PFSK-1 (cell line): ENCODE measurements at regions not wholly inside any gene's neighbourhood (a gene's known extent, or its start where the extent isn't known, plus 50 kb on each side); places are given as distances from the start of the nearest gene placed in this dataset.

ENCODE experiments used
- FOXP2 ChIP-seq: optimal IDR thresholded peaks from 2 replicates; pipeline ENCODE3; 2011; ENCODE audit warnings: borderline replicate concordance, control low read depth, inconsistent platforms; ENCODE audit not compliant: insufficient read depth; ENCODE audit errors: extremely low read length, extremely low read depth
- POLR2AphosphoS5 ChIP-seq: IDR thresholded peaks from 2 replicates; pipeline ENCODE4 v1.6.1; 2012; ENCODE audit warnings: low read depth, mild to moderate bottlenecking, control low read depth, low read length, moderate library complexity
- SIN3A ChIP-seq: IDR thresholded peaks from 2 replicates; pipeline ENCODE4 v1.6.1; 2012; ENCODE audit warnings: mild to moderate bottlenecking, low read length, moderate library complexity, borderline replicate concordance; ENCODE audit not compliant: insufficient read depth
- TAF1 ChIP-seq: IDR thresholded peaks from 2 replicates; pipeline ENCODE4 v1.6.1; 2012; ENCODE audit warnings: low read length, control low read depth, borderline replicate concordance; ENCODE audit not compliant: insufficient read depth
- TF ChIP-seq, protein P1 (sequence below), 2 experiments: IDR thresholded peaks; 2 replicates each; pipeline versions ENCODE4 v1.6.1 to v1.8.0; 2011 to 2012; ENCODE audit warnings: low read depth in 2 of 2, low read length in 2 of 2, control low read depth in 1 of 2, inconsistent platforms in 1 of 2, mild to moderate bottlenecking in 1 of 2, moderate library complexity in 1 of 2; ENCODE audit not compliant: insufficient read depth in 1 of 2

DNA sequence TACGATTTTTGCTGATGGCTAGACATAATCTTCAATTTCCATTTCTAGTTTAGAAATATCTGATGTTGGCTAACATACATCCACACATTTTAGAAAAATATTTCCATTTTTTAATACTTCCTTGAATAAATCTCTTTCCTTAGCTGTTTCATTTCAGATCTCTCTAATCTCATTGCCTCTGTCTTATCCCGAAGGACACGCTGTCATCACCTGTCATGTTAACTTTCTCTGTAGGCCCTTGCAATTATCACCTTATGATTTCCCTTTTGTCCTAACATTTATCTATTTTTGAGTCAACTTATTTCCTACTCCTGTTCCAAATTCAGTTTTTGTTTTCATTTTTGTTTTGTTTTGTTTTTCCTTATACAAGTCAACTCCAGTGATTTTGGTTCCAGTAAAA is 173.1 kb upstream of the POM121L12 start:
- TF ChIP-seq SIN3A = no peak
- TF ChIP-seq POLR2AphosphoS5 = no peak
- no peak for TF ChIP-seq FOXP2
- no peak for TF ChIP-seq TAF1
- TF ChIP-seq, protein P1, sequence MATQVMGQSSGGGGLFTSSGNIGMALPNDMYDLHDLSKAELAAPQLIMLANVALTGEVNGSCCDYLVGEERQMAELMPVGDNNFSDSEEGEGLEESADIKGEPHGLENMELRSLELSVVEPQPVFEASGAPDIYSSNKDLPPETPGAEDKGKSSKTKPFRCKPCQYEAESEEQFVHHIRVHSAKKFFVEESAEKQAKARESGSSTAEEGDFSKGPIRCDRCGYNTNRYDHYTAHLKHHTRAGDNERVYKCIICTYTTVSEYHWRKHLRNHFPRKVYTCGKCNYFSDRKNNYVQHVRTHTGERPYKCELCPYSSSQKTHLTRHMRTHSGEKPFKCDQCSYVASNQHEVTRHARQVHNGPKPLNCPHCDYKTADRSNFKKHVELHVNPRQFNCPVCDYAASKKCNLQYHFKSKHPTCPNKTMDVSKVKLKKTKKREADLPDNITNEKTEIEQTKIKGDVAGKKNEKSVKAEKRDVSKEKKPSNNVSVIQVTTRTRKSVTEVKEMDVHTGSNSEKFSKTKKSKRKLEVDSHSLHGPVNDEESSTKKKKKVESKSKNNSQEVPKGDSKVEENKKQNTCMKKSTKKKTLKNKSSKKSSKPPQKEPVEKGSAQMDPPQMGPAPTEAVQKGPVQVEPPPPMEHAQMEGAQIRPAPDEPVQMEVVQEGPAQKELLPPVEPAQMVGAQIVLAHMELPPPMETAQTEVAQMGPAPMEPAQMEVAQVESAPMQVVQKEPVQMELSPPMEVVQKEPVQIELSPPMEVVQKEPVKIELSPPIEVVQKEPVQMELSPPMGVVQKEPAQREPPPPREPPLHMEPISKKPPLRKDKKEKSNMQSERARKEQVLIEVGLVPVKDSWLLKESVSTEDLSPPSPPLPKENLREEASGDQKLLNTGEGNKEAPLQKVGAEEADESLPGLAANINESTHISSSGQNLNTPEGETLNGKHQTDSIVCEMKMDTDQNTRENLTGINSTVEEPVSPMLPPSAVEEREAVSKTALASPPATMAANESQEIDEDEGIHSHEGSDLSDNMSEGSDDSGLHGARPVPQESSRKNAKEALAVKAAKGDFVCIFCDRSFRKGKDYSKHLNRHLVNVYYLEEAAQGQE (IDR thresholded peaks at IDR 0.05; ENCODE audit: insufficient read depth in 1 of 2, low read depth in 2 of 2, low read length in 2 of 2) = no peak
